Mucosa of stomach (tissue), 1 donor: ENCODE measurements at regions not wholly inside any gene's neighbourhood (a gene's known extent, or its start where the extent isn't known, plus 50 kb on each side); places are given as distances from the start of the nearest gene placed in this dataset.
"Not testable (repeated sequence)": the region's sequence is repeated elsewhere in the genome, so short reads cannot be mapped to it uniquely, and the experiment has no call there.

Experiments used
- H3K27me3 ChIP-seq: one replicate; pipeline ENCODE4 v1.7.0; 2013; ENCODE audit warnings: mild to moderate bottlenecking, low read length; ENCODE audit not compliant: control insufficient read depth, insufficient read depth
- H3K36me3 ChIP-seq: one replicate; pipeline ENCODE4 v1.7.0; 2013; ENCODE audit warnings: low read length; ENCODE audit not compliant: control insufficient read depth, insufficient read depth
- H3K4me1 ChIP-seq: one replicate; pipeline ENCODE4 v1.7.0; 2013; ENCODE audit warnings: mild to moderate bottlenecking, low read length; ENCODE audit not compliant: control insufficient read depth, insufficient read depth
- H3K4me3 ChIP-seq: one replicate; pipeline ENCODE4 v1.7.0; 2013; ENCODE audit warnings: low read length
- H3K9ac ChIP-seq: one replicate; pipeline ENCODE4 v1.7.0; 2013; ENCODE audit warnings: mild to moderate bottlenecking, low read length, moderate library complexity
- H3K9me3 ChIP-seq: one replicate; pipeline ENCODE4 v1.7.0; 2013; ENCODE audit warnings: mild to moderate bottlenecking, low read length, moderate library complexity; ENCODE audit not compliant: control insufficient read depth
- donor health status: Pancreatic carcinoma.

GRCh38 chr9:39744898-39745297 lies 389.4 kb downstream of the SPATA31A1 start:
- H3K4me3 ChIP-seq: not testable (repeated sequence)

GRCh38 chr9:39775570-39775969 lies 420.1 kb downstream of the SPATA31A1 start:
- not testable (repeated sequence) for H3K4me3 ChIP-seq, H3K4me1 ChIP-seq, H3K9ac ChIP-seq

More at GRCh38 chr9:39744898-39745297, 389.4 kb downstream of the SPATA31A1 start:
- not testable (repeated sequence) for H3K36me3 ChIP-seq, H3K4me1 ChIP-seq, H3K9me3 ChIP-seq, H3K9ac ChIP-seq, H3K27me3 ChIP-seq

GRCh38 chr9:39791356-39791755 lies 435.9 kb downstream of the SPATA31A1 start:
- not testable (repeated sequence) for H3K36me3 ChIP-seq, H3K4me3 ChIP-seq, H3K9ac ChIP-seq, H3K9me3 ChIP-seq, H3K27me3 ChIP-seq, H3K4me1 ChIP-seq

More at GRCh38 chr9:39775570-39775969, 420.1 kb downstream of the SPATA31A1 start:
- H3K27me3 ChIP-seq, H3K9me3 ChIP-seq, H3K36me3 ChIP-seq: not testable (repeated sequence)

- not testable (repeated sequence) for H3K27me3 ChIP-seq, H3K4me1 ChIP-seq, H3K4me3 ChIP-seq, H3K36me3 ChIP-seq, H3K9ac ChIP-seq, H3K9me3 ChIP-seq
Observed at GRCh38 chr9:39797935-39798334, 442.5 kb downstream of the SPATA31A1 start.

GRCh38 chr9:39799252-39799651 lies 443.8 kb downstream of the SPATA31A1 start:
- H3K36me3 ChIP-seq, H3K9ac ChIP-seq, H3K4me1 ChIP-seq, H3K4me3 ChIP-seq, H3K9me3 ChIP-seq, H3K27me3 ChIP-seq: not testable (repeated sequence)

GRCh38 chr9:39802561-39802960 lies 447.1 kb downstream of the SPATA31A1 start:
- H3K27me3 ChIP-seq, H3K4me1 ChIP-seq, H3K9me3 ChIP-seq, H3K4me3 ChIP-seq, H3K9ac ChIP-seq, H3K36me3 ChIP-seq: not testable (repeated sequence)

- peak overlapping the region; percentile 74 for H3K9ac ChIP-seq
- H3K4me1 ChIP-seq, H3K9me3 ChIP-seq, H3K36me3 ChIP-seq, H3K27me3 ChIP-seq: not testable (repeated sequence)
- peak overlapping the region; percentile 67 for H3K4me3 ChIP-seq
Observed at GRCh38 chr9:39809401-39810226, 454.1 kb downstream of the SPATA31A1 start.

GRCh38 chr9:39810401-39810800 lies 454.9 kb downstream of the SPATA31A1 start:
- not testable (repeated sequence) for H3K36me3 ChIP-seq, H3K4me1 ChIP-seq, H3K27me3 ChIP-seq, H3K4me3 ChIP-seq, H3K9me3 ChIP-seq, H3K9ac ChIP-seq

GRCh38 chr9:39811615-39812014 lies 456.1 kb downstream of the SPATA31A1 start:
- H3K36me3 ChIP-seq, H3K9ac ChIP-seq, H3K4me1 ChIP-seq, H3K9me3 ChIP-seq, H3K27me3 ChIP-seq, H3K4me3 ChIP-seq: not testable (repeated sequence)

- not testable (repeated sequence) for H3K4me1 ChIP-seq, H3K4me3 ChIP-seq, H3K27me3 ChIP-seq, H3K9me3 ChIP-seq, H3K36me3 ChIP-seq, H3K9ac ChIP-seq
Observed at GRCh38 chr9:39828457-39828856, 473.0 kb downstream of the SPATA31A1 start.
